PFSK-1 (cell line): ENCODE measurements at regions not wholly inside any gene's neighbourhood (a gene's known extent, or its start where the extent isn't known, plus 50 kb on each side); places are given as distances from the start of the nearest gene placed in this dataset.

Experiments used
- POLR2AphosphoS5 ChIP-seq: IDR thresholded peaks from 2 replicates; pipeline ENCODE4 v1.6.1; 2012; ENCODE audit warnings: low read depth, mild to moderate bottlenecking, control low read depth, low read length, moderate library complexity
- TAF1 ChIP-seq: IDR thresholded peaks from 2 replicates; pipeline ENCODE4 v1.6.1; 2012; ENCODE audit warnings: low read length, control low read depth, borderline replicate concordance; ENCODE audit not compliant: insufficient read depth
- TF ChIP-seq, protein P1 (sequence below), 2 experiments: IDR thresholded peaks; 2 replicates each; pipeline versions ENCODE4 v1.6.1 to v1.8.0; 2011 to 2012; ENCODE audit warnings: low read depth in 2 of 2, low read length in 2 of 2, control low read depth in 1 of 2, inconsistent platforms in 1 of 2, mild to moderate bottlenecking in 1 of 2, moderate library complexity in 1 of 2; ENCODE audit not compliant: insufficient read depth in 1 of 2

DNA sequence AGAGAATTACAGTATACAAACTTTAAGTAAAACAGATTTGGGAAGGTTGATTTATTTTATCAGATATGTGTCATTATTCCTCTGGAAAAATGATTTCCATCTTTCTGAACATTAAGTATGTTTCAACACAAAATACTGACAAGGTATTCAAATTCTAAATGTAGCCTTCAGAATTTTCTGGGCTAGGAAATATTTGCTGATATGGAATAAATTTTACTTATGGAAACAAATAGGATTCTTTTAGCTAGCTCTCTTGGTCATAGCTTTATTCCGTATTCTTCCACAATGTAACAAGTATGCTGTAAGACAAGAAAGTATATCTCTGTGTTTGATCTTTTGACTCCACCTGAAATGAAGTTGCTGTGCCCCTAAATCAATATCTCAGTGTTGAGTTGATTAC lies 1125.2 kb upstream of the CITED2 start:
- TF ChIP-seq POLR2AphosphoS5 = no peak
- no peak for TF ChIP-seq TAF1
- TF ChIP-seq, protein P1, sequence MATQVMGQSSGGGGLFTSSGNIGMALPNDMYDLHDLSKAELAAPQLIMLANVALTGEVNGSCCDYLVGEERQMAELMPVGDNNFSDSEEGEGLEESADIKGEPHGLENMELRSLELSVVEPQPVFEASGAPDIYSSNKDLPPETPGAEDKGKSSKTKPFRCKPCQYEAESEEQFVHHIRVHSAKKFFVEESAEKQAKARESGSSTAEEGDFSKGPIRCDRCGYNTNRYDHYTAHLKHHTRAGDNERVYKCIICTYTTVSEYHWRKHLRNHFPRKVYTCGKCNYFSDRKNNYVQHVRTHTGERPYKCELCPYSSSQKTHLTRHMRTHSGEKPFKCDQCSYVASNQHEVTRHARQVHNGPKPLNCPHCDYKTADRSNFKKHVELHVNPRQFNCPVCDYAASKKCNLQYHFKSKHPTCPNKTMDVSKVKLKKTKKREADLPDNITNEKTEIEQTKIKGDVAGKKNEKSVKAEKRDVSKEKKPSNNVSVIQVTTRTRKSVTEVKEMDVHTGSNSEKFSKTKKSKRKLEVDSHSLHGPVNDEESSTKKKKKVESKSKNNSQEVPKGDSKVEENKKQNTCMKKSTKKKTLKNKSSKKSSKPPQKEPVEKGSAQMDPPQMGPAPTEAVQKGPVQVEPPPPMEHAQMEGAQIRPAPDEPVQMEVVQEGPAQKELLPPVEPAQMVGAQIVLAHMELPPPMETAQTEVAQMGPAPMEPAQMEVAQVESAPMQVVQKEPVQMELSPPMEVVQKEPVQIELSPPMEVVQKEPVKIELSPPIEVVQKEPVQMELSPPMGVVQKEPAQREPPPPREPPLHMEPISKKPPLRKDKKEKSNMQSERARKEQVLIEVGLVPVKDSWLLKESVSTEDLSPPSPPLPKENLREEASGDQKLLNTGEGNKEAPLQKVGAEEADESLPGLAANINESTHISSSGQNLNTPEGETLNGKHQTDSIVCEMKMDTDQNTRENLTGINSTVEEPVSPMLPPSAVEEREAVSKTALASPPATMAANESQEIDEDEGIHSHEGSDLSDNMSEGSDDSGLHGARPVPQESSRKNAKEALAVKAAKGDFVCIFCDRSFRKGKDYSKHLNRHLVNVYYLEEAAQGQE (IDR thresholded peaks at IDR 0.05; ENCODE audit: insufficient read depth in 1 of 2, low read depth in 2 of 2, low read length in 2 of 2) = no peak
